Liver (tissue), 8 donors: ENCODE measurements at regions not wholly inside any gene's neighbourhood (a gene's known extent, or its start where the extent isn't known, plus 50 kb on each side); places are given as distances from the start of the nearest gene placed in this dataset.

Experiments used
- DNase-seq: peaks from one replicate; pipeline ENCODE4 v3.0.0-alpha.2; 2017; ENCODE audit warnings: low spot score
- H3K27ac ChIP-seq, 2 donors: one replicate each; pipeline ENCODE4 v1.7.0; 2013; ENCODE audit warnings: inconsistent platforms in 2 of 2, low read length in 2 of 2, control low read depth in 1 of 2, low read depth in 1 of 2, mild to moderate bottlenecking in 1 of 2
- H3K27me3 ChIP-seq, 4 donors: one replicate each; pipeline versions ENCODE4 v1.6.1 to v1.7.0; 2013; ENCODE audit warnings: low read length in 3 of 4, inconsistent platforms in 1 of 4, mild to moderate bottlenecking in 1 of 4, moderate library complexity in 1 of 4; ENCODE audit not compliant: control insufficient read depth in 4 of 4, insufficient read depth in 4 of 4
- H3K36me3 ChIP-seq, 4 donors: one replicate each; pipeline versions ENCODE4 v1.6.1 to v1.7.0; 2013; ENCODE audit warnings: low read length in 3 of 4, mild to moderate bottlenecking in 3 of 4, low read depth in 1 of 4, moderate library complexity in 1 of 4; ENCODE audit not compliant: control insufficient read depth in 4 of 4, insufficient read depth in 3 of 4
- H3K4me1 ChIP-seq, 4 donors: one replicate each; pipeline versions ENCODE4 v1.6.1 to v1.7.0; 2013; ENCODE audit warnings: low read length in 3 of 4, mild to moderate bottlenecking in 3 of 4, moderate library complexity in 1 of 4; ENCODE audit not compliant: control insufficient read depth in 4 of 4, insufficient read depth in 4 of 4
- H3K4me3 ChIP-seq, 3 donors: one replicate each; pipeline versions ENCODE4 v1.6.1 to v1.7.0; 2013; ENCODE audit warnings: low read length in 3 of 3, control low read depth in 1 of 3, low read depth in 1 of 3, mild to moderate bottlenecking in 1 of 3
- H3K9ac ChIP-seq, 2 donors: one replicate each; pipeline ENCODE4 v1.7.0; 2013; ENCODE audit warnings: low read length in 2 of 2, mild to moderate bottlenecking in 2 of 2, moderate library complexity in 2 of 2, control low read depth in 1 of 2, low read depth in 1 of 2
- H3K9me3 ChIP-seq, 4 donors: one replicate each; pipeline versions ENCODE4 v1.6.1 to v1.7.0; 2013; ENCODE audit warnings: low read length in 3 of 4; ENCODE audit not compliant: control insufficient read depth in 4 of 4
- EGR1 ChIP-seq, 2 donors: IDR thresholded peaks; 2 replicates each; pipeline ENCODE4 v1.6.1; 2016 to 2018; ENCODE audit warnings: antibody characterized with exemption in 2 of 2, low read depth in 2 of 2
- FOXA1 ChIP-seq: IDR thresholded peaks from 2 replicates; pipeline ENCODE4 v1.6.1; 2016; ENCODE audit warnings: antibody characterized with exemption
- FOXA2 ChIP-seq: IDR thresholded peaks from 2 replicates; pipeline ENCODE4 v1.6.1; 2016; ENCODE audit warnings: antibody characterized with exemption
- GABPA ChIP-seq, 2 donors: IDR thresholded peaks in 1 of 2; conservative IDR thresholded peaks in 1 of 2; 2 replicates each; pipeline ENCODE4 v1.6.1; 2016; ENCODE audit warnings: antibody characterized with exemption in 2 of 2, mild to moderate bottlenecking in 1 of 2, moderate library complexity in 1 of 2
- HNF4A ChIP-seq, 2 donors: conservative IDR thresholded peaks; 2 replicates each; pipeline ENCODE4 v1.6.1; 2016; ENCODE audit warnings: antibody characterized with exemption in 2 of 2, mild to moderate bottlenecking in 2 of 2
- HNF4G ChIP-seq: IDR thresholded peaks from 2 replicates; pipeline ENCODE4 v1.6.1; 2016; ENCODE audit warnings: antibody characterized with exemption
- JUND ChIP-seq, 2 donors: IDR thresholded peaks; 2 replicates each; pipeline ENCODE4 v1.6.1; 2016; ENCODE audit warnings: antibody characterized with exemption in 2 of 2
- MAX ChIP-seq: IDR thresholded peaks from 2 replicates; pipeline ENCODE4 v1.6.1; 2016; ENCODE audit warnings: antibody characterized with exemption
- NR2F2 ChIP-seq: IDR thresholded peaks from 2 replicates; pipeline ENCODE4 v1.6.1; 2016; ENCODE audit warnings: antibody characterized with exemption
- RAD21 ChIP-seq, 2 donors: IDR thresholded peaks; 2 replicates each; pipeline ENCODE4 v1.6.1; 2016; ENCODE audit warnings: antibody characterized with exemption in 2 of 2, mild to moderate bottlenecking in 2 of 2
- REST ChIP-seq: IDR thresholded peaks from 2 replicates; pipeline ENCODE4 v1.6.1; 2016; ENCODE audit warnings: antibody characterized with exemption, mild to moderate bottlenecking
- RXRA ChIP-seq, 2 donors: IDR thresholded peaks; 2 replicates each; pipeline ENCODE4 v1.6.1; 2017 to 2018; ENCODE audit warnings: antibody characterized with exemption in 2 of 2, mild to moderate bottlenecking in 1 of 2
- SP1 ChIP-seq: IDR thresholded peaks from 2 replicates; pipeline ENCODE4 v1.6.1; 2018; ENCODE audit warnings: antibody characterized with exemption, mild to moderate bottlenecking
- TAF1 ChIP-seq: conservative IDR thresholded peaks from 2 replicates; pipeline ENCODE4 v1.6.1; 2016; ENCODE audit warnings: antibody characterized with exemption, mild to moderate bottlenecking
- YY1 ChIP-seq: IDR thresholded peaks from 2 replicates; pipeline ENCODE4 v1.6.1; 2016; ENCODE audit warnings: antibody characterized with exemption, mild to moderate bottlenecking
- WGBS: extraction: QIAGEN DNeasy Blood & Tissue Kit; methylation state at CpG from one replicate; pipeline ENCODE4 v1.1.7; 2013; 5-methylcytosine and 5-hydroxymethylcytosine counted together
- TF ChIP-seq, protein P1 (sequence below): IDR thresholded peaks from 2 replicates; pipeline ENCODE4 v1.6.1; 2016; ENCODE audit warnings: antibody characterized with exemption
- TF ChIP-seq, protein P2 (sequence below): IDR thresholded peaks from 2 replicates; pipeline ENCODE4 v1.6.1; 2016; ENCODE audit warnings: antibody characterized with exemption
- TF ChIP-seq, protein P3 (sequence below): fragments of 150-350 bp; IDR thresholded peaks from 2 replicates; pipeline ENCODE4 v1.5.1; 2017; ENCODE audit warnings: improper control_type of control experiment, low read depth, low read length; ENCODE audit not compliant: missing input control
- donor health status: healthy.
- donor health status: healthy.
- donor health status: healthy.
- donor health status: healthy.
- donor health status: healthy.

GRCh38 chr10:85039311-85039710 is 710.9 kb downstream of the CCSER2 start (continued):
- no peak for TF ChIP-seq FOXA2
- TF ChIP-seq YY1, result no peak
- TF ChIP-seq SP1, result no peak
- TF ChIP-seq REST, result no peak
- TF ChIP-seq JUND (IDR thresholded peaks at IDR 0.05), result no peak

GRCh38 chr10:85043207-85043606 is 714.8 kb downstream of the CCSER2 start:
- TF ChIP-seq FOXA2 (no peak), JUND (IDR thresholded peaks at IDR 0.05) (no peak), RXRA (IDR thresholded peaks at IDR 0.05) (no peak), MAX (no peak), NR2F2 (no peak), GABPA (IDR thresholded peaks at IDR 0.05 in 1 of 2, conservative IDR thresholded peaks at IDR 0.05 in 1 of 2) (no peak), RAD21 (IDR thresholded peaks at IDR 0.05) (no peak), EGR1 (IDR thresholded peaks at IDR 0.05; ENCODE audit: low read depth in 2 of 2) (no peak), TAF1 (no peak), FOXA1 (no peak), HNF4A (conservative IDR thresholded peaks at IDR 0.05) (no peak), YY1 (no peak), HNF4G (no peak), REST (no peak), SP1 (no peak)
- TF ChIP-seq, protein P1, sequence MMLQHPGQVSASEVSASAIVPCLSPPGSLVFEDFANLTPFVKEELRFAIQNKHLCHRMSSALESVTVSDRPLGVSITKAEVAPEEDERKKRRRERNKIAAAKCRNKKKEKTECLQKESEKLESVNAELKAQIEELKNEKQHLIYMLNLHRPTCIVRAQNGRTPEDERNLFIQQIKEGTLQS, result no peak
- TF ChIP-seq, protein P2, sequence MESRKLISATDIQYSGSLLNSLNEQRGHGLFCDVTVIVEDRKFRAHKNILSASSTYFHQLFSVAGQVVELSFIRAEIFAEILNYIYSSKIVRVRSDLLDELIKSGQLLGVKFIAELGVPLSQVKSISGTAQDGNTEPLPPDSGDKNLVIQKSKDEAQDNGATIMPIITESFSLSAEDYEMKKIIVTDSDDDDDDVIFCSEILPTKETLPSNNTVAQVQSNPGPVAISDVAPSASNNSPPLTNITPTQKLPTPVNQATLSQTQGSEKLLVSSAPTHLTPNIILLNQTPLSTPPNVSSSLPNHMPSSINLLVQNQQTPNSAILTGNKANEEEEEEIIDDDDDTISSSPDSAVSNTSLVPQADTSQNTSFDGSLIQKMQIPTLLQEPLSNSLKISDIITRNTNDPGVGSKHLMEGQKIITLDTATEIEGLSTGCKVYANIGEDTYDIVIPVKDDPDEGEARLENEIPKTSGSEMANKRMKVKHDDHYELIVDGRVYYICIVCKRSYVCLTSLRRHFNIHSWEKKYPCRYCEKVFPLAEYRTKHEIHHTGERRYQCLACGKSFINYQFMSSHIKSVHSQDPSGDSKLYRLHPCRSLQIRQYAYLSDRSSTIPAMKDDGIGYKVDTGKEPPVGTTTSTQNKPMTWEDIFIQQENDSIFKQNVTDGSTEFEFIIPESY, result no peak
- TF ChIP-seq, protein P3, sequence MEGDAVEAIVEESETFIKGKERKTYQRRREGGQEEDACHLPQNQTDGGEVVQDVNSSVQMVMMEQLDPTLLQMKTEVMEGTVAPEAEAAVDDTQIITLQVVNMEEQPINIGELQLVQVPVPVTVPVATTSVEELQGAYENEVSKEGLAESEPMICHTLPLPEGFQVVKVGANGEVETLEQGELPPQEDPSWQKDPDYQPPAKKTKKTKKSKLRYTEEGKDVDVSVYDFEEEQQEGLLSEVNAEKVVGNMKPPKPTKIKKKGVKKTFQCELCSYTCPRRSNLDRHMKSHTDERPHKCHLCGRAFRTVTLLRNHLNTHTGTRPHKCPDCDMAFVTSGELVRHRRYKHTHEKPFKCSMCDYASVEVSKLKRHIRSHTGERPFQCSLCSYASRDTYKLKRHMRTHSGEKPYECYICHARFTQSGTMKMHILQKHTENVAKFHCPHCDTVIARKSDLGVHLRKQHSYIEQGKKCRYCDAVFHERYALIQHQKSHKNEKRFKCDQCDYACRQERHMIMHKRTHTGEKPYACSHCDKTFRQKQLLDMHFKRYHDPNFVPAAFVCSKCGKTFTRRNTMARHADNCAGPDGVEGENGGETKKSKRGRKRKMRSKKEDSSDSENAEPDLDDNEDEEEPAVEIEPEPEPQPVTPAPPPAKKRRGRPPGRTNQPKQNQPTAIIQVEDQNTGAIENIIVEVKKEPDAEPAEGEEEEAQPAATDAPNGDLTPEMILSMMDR, result no peak

More at GRCh38 chr10:85043207-85043606, 714.8 kb downstream of the CCSER2 start:
- Histone ChIP-seq H3K27me3 (no peaks in the 10 kb centered on the region), H3K9ac (no peak overlapping the region), H3K9me3 (peaks cover 0 to 5% (median 2%) of the 10 kb centered on the region in 4 donors), H3K4me3 (no peak overlapping the region), H3K36me3 (no peaks in the 10 kb centered on the region), H3K27ac (no peak overlapping the region), H3K4me1 (peaks cover 0 to 6% (median 3%) of the 10 kb centered on the region in 4 donors)
- no peak for DNase-seq
- WGBS, result 60% methylated on average over 5 of the region's 5 CpGs
